NB4 (cell line): ENCODE measurements at regions not wholly inside any gene's neighbourhood (a gene's known extent, or its start where the extent isn't known, plus 50 kb on each side); places are given as distances from the start of the nearest gene placed in this dataset.

ENCODE experiments used
- MYC ChIP-seq: IDR thresholded peaks from 2 replicates; pipeline ENCODE4 v1.6.1; 2011; ENCODE audit warnings: low read depth, low read length
- POLR2A ChIP-seq: IDR thresholded peaks from 2 replicates; pipeline ENCODE4 v1.6.1; 2011; ENCODE audit warnings: mild to moderate bottlenecking; ENCODE audit not compliant: insufficient read length; ENCODE audit errors: extremely low read depth
- TF ChIP-seq, protein P1 (sequence below): IDR thresholded peaks from one replicate; pipeline ENCODE4 v1.5.1; 2012; ENCODE audit warnings: low read depth, low read length

DNA sequence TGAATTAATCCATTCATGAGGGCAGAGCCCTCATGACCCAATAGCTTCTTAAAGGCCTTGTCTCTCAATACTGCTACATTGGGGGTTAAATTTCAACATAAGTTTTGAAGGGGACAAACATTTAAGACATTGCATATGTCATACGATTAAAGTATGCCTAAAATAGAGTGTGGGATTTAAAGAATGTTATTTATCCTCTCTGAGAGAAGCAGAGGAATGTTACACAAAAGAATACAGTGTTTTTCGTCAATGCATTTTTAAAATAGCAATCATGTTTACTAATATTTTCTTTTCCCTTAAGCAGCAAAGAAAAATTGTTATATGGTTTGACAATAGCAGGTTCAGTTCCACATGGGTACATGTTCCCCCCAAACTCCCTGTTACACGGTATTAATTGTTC, 363.1 kb downstream of the NUP35 start:
- TF ChIP-seq, protein P1, sequence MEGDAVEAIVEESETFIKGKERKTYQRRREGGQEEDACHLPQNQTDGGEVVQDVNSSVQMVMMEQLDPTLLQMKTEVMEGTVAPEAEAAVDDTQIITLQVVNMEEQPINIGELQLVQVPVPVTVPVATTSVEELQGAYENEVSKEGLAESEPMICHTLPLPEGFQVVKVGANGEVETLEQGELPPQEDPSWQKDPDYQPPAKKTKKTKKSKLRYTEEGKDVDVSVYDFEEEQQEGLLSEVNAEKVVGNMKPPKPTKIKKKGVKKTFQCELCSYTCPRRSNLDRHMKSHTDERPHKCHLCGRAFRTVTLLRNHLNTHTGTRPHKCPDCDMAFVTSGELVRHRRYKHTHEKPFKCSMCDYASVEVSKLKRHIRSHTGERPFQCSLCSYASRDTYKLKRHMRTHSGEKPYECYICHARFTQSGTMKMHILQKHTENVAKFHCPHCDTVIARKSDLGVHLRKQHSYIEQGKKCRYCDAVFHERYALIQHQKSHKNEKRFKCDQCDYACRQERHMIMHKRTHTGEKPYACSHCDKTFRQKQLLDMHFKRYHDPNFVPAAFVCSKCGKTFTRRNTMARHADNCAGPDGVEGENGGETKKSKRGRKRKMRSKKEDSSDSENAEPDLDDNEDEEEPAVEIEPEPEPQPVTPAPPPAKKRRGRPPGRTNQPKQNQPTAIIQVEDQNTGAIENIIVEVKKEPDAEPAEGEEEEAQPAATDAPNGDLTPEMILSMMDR: no peak
- no peak for TF ChIP-seq MYC
- TF ChIP-seq POLR2A: no peak
